GM18511 (cell line): ENCODE measurements at regions not wholly inside any gene's neighbourhood (a gene's known extent, or its start where the extent isn't known, plus 50 kb on each side); places are given as distances from the start of the nearest gene placed in this dataset.
"Not testable (repeated sequence)": the region's sequence is repeated elsewhere in the genome, so short reads cannot be mapped to it uniquely, and the experiment has no call there.

Experiments
- ATAC-seq: cut with Tn5 transposase; IDR thresholded peaks from one replicate; pipeline ENCODE4 v1.9.1; 2021; ENCODE audit warnings: mild to moderate bottlenecking, moderate library complexity; ENCODE audit not compliant: unreplicated experiment

- no peak for ATAC-seq
Observed at GRCh38 chr22:47901911-47902310, 1139.5 kb downstream of the TBC1D22A start.

GRCh38 chr22:47899894-47900293 is 1137.4 kb downstream of the TBC1D22A start:
- ATAC-seq = no peak

GRCh38 chr22:47898946-47899345 is 1136.5 kb downstream of the TBC1D22A start:
- no peak for ATAC-seq

GRCh38 chr22:47891609-47892008 is 1129.2 kb downstream of the TBC1D22A start:
- no peak for ATAC-seq

DNA sequence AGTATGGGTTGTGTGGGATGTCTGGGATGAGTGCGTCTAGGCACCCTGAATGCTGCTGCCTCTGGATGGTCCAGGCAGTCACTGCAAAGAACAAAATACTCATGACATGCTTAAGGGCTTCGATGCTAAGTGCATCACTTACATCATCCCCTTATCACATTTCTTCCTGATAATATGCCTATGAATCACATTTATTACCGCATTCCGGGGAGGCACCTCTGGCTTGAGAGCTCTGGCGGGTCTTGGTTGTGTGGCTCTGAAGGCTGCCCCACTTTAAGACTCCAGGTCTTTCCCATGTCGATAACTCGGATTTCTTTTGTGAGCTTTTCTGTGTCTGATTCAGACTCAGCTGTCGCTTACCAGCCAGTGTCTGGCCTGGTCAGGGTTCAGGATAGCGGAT is 1126.4 kb downstream of the TBC1D22A start:
- no peak for ATAC-seq

DNA sequence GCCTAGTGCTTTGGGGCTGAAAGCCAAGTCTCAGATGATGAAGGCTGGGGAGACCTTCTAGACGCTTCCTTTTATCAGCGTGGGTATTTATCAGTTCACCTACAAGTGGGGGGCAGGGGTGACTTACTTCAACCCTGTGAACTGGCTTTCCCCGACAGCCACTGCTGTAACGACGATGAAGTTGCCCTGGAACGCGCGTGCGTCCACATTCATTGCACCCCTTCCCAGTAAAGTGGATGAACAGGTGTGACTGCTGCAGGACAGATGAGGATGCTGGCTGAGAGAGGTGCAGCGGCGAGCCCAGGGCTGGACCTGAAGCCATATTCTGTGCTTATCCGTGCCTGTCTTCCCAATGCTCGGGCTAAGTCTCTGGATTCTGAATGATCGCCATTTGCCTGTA is 1122.3 kb downstream of the TBC1D22A start:
- no peak for ATAC-seq

- no peak for ATAC-seq
Observed at GRCh38 chr22:47884200-47884599, 1121.8 kb downstream of the TBC1D22A start.

GRCh38 chr22:47883757-47884156 is 1121.3 kb downstream of the TBC1D22A start:
- no peak for ATAC-seq

DNA sequence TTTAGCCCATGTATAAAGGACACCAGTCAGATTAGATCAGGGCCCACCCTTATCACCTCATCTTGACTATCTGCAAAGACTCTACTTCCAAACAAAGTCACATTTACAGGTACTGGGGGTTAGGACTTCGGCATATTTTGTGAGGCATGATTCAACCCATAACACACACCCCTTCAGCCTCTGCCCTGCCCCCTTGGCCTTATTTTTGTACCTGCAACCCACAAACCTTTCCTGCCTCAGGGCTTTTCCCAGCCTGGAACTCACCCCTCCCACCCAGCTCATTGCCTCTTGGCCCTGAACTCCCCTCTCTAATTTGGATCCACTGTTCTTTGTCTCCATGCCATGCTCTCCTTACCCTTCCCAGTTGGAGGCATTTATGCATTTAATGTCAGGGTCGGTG is 1116.9 kb downstream of the TBC1D22A start:
- no peak for ATAC-seq

DNA sequence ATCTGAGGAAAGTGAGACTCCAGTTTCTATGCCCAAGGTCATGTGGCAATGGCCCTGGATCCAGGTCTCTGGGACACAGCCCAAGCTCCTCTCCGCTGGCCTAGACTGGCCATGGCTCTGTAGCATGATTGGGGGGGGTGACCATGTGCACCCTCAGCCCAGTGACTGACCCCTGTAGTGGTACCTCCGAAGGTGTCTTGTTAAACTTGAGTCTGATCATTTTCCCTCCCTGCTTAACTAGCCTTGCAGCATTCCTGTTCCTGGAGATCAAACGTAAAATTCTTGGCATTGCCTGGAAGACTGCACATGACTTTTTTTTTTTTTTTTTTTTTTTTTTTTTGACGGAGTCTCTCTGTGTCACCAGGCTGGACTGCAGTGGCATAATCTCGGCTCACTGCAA is 1116.0 kb downstream of the TBC1D22A start:
- ATAC-seq = no peak

DNA sequence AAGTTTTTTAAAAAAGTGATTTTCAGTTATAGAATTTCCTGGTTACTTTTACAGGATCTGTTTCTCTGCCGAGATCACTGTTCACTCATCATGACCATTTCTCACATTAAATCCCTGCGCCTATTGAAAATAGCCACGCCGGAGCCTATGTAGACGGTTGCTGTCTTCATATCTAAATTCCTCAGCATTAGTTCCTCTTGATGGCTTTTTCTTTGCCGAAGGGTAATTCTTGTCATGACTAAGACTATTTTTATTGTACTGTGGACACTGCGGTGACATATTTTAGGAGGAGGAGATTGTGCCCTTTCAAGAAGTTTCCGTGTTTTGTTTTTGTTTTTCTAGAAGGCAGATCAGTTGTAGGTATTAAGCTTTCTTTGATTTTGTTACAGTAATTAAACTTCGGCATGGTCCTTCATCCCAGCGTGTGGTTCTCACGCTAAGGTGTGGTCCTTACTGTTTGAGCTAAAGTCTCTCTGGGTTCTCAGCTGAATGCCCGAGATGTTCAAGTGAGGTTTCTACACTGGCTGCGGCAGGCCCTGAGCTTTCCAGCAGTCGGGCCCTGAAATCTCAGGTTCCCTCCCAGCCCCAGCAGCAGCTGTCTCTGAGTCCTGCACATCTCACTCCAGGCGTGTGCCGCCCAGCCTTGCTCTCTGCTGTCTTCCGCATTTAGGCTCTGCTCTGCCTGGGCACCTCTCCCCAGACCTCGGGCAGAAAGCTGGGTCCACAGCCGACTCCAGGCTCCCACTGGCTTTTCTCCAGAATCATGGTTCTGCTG is 1110.5 kb downstream of the TBC1D22A start:
- ATAC-seq = no peak

GRCh38 chr22:47865626-47866025 is 1103.2 kb downstream of the TBC1D22A start:
- no peak for ATAC-seq

GRCh38 chr22:47862394-47862793 is 1099.9 kb downstream of the TBC1D22A start:
- no peak for ATAC-seq

DNA sequence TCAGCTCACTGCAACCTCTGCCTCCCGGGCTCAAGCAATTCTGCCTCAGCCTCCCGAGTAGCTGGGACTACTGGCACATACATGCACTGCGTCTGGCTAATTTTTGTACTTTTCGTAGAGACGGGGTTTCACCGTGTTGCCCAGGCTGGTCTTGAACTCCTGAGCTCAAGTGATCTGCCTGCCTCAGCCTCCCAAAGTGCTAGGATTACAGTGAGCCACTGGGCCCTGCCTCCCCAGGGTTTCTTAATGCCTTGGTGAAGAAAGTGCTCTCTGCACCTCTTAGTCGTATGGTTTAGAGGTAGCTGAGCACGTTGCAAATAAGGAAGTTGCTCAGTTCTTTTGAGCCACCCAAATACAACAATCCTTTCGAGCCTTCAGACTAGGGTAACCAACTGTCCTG is 1098.5 kb downstream of the TBC1D22A start:
- not testable (repeated sequence) for ATAC-seq

- ATAC-seq = no peak
Observed at GRCh38 chr22:47859881-47860525, 1097.6 kb downstream of the TBC1D22A start.

DNA sequence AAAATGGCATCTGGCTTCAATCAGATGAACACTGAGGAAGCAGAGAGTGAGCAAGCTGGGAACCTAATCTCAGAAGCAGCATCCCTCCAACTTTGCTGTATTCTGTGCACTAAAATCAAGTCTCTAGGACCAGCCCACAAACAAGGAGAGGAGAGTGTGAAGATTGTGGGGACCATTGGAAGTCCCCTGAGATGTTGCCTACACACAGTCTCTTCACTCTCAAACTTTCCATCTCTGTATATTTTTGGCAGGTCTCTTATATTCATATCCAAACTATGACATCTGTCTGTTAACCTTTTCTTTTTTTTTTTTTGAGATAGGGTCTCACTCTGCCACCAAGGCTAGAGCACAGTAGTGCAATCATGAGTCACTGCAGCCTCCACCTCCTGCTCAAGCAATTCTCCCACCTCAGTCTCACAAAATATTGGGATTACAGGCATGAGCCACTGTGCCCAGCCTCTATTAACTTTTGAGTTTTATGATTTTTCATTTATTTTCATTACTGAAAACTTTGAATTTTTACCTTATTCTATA is 1096.4 kb downstream of the TBC1D22A start:
- no peak for ATAC-seq

DNA sequence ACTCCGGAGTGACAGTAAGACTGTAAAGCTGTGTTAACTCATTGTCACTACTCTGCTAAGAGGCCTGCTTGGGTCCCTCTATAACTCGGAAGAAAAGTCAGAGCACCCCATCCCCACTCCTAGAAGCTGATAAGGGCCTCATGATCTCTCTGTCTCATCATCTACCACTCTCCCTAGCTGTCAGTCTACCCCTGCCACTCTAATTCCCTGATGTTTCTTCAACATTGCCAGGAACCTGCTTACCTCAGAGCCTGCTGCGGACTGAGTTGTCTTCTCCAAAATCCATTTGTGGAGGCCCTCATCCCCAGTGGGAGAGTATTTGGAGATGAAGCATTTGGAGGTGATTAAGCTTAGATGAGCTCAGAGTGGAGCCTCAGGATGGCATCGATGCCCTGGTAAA is 1092.2 kb downstream of the TBC1D22A start:
- no peak for ATAC-seq

DNA sequence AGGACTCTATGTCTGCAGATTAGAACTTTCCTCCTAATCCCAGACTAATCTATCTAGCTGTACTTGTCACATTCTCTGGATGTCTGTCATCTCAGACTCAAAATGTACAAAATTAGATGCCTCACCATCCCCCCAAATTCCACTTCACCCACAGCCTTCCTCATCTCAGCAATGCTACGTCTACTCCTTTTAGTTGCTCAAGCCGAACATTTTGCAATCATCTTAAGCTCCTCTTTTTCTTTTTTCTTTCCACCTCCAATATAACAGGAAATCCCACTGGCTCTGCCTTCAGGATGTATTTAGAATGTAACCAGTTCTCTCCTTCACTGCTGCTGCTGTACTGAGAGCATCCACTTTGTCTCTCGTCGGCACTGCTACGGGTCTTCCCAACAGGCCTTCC is 1091.8 kb downstream of the TBC1D22A start:
- no peak for ATAC-seq

- ATAC-seq = no peak
Observed at GRCh38 chr22:47853750-47854149, 1091.3 kb downstream of the TBC1D22A start.

DNA sequence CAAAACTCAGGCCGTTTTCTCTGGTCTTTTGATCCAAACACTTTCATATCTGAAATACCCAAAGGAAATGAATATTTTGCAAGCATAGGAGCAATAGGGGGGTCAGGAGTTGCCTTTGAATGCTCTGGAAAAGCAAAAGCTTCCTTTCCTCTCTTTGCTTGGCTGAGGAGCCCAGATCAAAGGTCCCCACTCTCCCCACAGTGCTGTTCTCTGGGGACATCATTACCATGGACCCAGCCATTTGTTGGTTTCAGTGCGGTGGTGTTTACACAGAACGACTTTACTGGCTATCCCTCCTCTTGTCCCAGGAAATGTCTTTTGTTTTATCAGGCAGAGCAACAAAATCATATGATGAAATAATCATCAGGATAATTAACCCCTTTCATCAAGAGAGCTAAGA is 1089.1 kb downstream of the TBC1D22A start:
- ATAC-seq = no peak

DNA sequence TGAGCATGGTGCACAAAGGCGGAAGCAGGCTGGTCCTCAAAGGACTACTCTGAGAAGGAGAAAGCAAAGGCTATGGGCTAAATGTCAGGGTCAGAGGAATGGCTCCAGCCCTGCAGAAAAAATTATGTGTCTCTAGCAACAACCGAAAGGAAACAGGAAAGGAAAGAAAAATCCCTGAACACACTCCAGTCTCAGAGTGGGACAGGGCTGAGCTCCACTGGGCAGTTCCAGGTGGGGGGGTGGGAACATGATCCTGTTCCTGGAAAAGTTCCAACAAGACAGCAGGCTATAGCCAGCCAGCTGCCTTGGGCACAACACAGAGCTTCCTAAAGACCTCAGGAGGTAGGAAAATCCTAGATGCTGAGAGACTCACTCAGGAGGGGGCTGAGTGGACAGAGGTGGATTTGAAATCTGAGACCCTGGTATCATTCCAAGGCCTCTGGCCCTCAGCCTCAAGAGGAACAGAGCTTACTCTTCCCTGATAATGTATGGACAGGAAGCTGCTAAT is 1088.2 kb downstream of the TBC1D22A start:
- no peak for ATAC-seq

DNA sequence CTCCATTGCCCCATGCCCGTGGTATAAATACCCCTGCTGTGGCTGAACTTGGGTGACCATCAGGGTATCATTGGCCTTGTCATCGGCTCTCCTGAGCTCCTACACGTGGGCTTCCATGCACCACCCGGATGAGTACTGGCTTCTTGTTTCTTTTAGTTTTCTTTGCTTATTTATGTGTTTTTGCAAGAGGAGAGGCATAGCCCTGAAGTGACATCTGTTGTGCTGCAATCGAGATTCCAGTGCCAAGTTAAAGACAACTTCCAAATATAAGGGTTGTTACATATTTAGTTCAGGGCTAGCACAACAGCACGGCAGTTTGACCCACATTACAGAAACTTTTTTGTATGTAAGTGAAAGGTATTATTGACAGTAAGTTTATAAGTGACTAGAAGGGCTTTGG is 1087.1 kb downstream of the TBC1D22A start:
- no peak for ATAC-seq
